BLaER1 (cell line): ENCODE measurements at regions not wholly inside any gene's neighbourhood (a gene's known extent, or its start where the extent isn't known, plus 50 kb on each side); places are given as distances from the start of the nearest gene placed in this dataset.

ENCODE experiments used
- H3K27ac ChIP-seq: shearing (Covaris generic); formaldehyde crosslinking; 2 replicates; pipeline ENCODE4 v1.8.1; 2022
- H3K27me3 ChIP-seq: shearing (Covaris generic); formaldehyde crosslinking; 2 replicates; pipeline ENCODE4 v1.8.1; 2022
- H3K36me3 ChIP-seq: shearing (Covaris generic); formaldehyde crosslinking; 2 replicates; pipeline ENCODE4 v1.8.1; 2022
- H3K4me1 ChIP-seq: shearing (Covaris generic); formaldehyde crosslinking; 2 replicates; pipeline ENCODE4 v1.8.1; 2022
- H3K4me2 ChIP-seq: shearing (Covaris generic); formaldehyde crosslinking; 2 replicates; pipeline ENCODE4 v1.8.1; 2022
- H3K4me3 ChIP-seq: shearing (Covaris generic); formaldehyde crosslinking; 2 replicates; pipeline ENCODE4 v1.8.1; 2022
- H3K9ac ChIP-seq: shearing (Covaris generic); formaldehyde crosslinking; 2 replicates; pipeline ENCODE4 v1.8.1; 2022
- H3K9me3 ChIP-seq: shearing (Covaris generic); formaldehyde crosslinking; 2 replicates; pipeline ENCODE4 v1.8.1; 2022
- H4K20me1 ChIP-seq: shearing (Covaris generic); formaldehyde crosslinking; 2 replicates; pipeline ENCODE4 v1.8.1; 2022
- Cebpa-rat ChIP-seq: shearing (Covaris generic); IDR thresholded peaks from 2 replicates; pipeline ENCODE4 v1.8.1; 2022

GRCh38 chr4:144499777-144500176 lies 146.2 kb upstream of the HHIP start:
- no peak overlapping the region for H3K9ac ChIP-seq
- H3K4me2 ChIP-seq: no peak overlapping the region
- no peaks in the 10 kb centered on the region for H3K27me3 ChIP-seq
- TF ChIP-seq Cebpa-rat: no peak
- H3K36me3 ChIP-seq: no peaks in the 10 kb centered on the region
- no peak overlapping the region for H3K27ac ChIP-seq
- H3K4me1 ChIP-seq: peaks cover 20% of the 10 kb centered on the region
- H4K20me1 ChIP-seq: no peaks in the 10 kb centered on the region
- H3K9me3 ChIP-seq: peaks cover 5% of the 10 kb centered on the region; the same call in 1 of the 2 replicates
- H3K4me3 ChIP-seq: no peak overlapping the region

- no peaks in the 10 kb centered on the region for H3K27me3 ChIP-seq
- H4K20me1 ChIP-seq: no peaks in the 10 kb centered on the region
- peaks cover 5% of the 10 kb centered on the region; the same call in 1 of the 2 replicates for H3K9me3 ChIP-seq
- H3K36me3 ChIP-seq: no peaks in the 10 kb centered on the region
- no peak for TF ChIP-seq Cebpa-rat
- no peak overlapping the region for H3K27ac ChIP-seq
- peaks cover 24% of the 10 kb centered on the region for H3K4me1 ChIP-seq
- peak overlapping the region; percentile 33 for H3K4me2 ChIP-seq
- no peak overlapping the region for H3K9ac ChIP-seq
- H3K4me3 ChIP-seq: no peak overlapping the region
Observed at GRCh38 chr4:144501231-144501780, 144.7 kb upstream of the HHIP start.

GRCh38 chr4:144504883-144505282 lies 141.1 kb upstream of the HHIP start:
- H3K27me3 ChIP-seq: no peaks in the 10 kb centered on the region
- no peak overlapping the region for H3K4me3 ChIP-seq
- no peak overlapping the region for H3K9ac ChIP-seq
- no peak for TF ChIP-seq Cebpa-rat
- H3K4me1 ChIP-seq: peaks cover 24% of the 10 kb centered on the region
- H3K27ac ChIP-seq: no peak overlapping the region
- no peaks in the 10 kb centered on the region for H4K20me1 ChIP-seq
- no peak overlapping the region for H3K4me2 ChIP-seq
- H3K9me3 ChIP-seq: peaks cover 5% of the 10 kb centered on the region; the same call in 1 of the 2 replicates
- no peaks in the 10 kb centered on the region for H3K36me3 ChIP-seq

GRCh38 chr4:144507311-144508101 lies 138.4 kb upstream of the HHIP start:
- Histone ChIP-seq H3K4me1 (peaks cover 14% of the 10 kb centered on the region), H4K20me1 (no peaks in the 10 kb centered on the region), H3K27me3 (no peaks in the 10 kb centered on the region), H3K36me3 (no peaks in the 10 kb centered on the region), H3K27ac (no peak overlapping the region), H3K9ac (no peak overlapping the region), H3K4me3 (no peak overlapping the region), H3K4me2 (no peak overlapping the region), H3K9me3 (no peaks in the 10 kb centered on the region)
- TF ChIP-seq Cebpa-rat: no peak

- no peaks in the 10 kb centered on the region for H3K9me3 ChIP-seq
- no peak overlapping the region for H3K27ac ChIP-seq
- no peaks in the 10 kb centered on the region for H3K27me3 ChIP-seq
- H4K20me1 ChIP-seq: no peaks in the 10 kb centered on the region
- H3K4me1 ChIP-seq: peaks cover 5% of the 10 kb centered on the region; the same call in 1 of the 2 replicates
- H3K4me3 ChIP-seq: no peak overlapping the region
- no peak overlapping the region for H3K9ac ChIP-seq
- H3K36me3 ChIP-seq: no peaks in the 10 kb centered on the region
- no peak for TF ChIP-seq Cebpa-rat
- H3K4me2 ChIP-seq: no peak overlapping the region
Observed at GRCh38 chr4:144509088-144510015, 136.6 kb upstream of the HHIP start.

GRCh38 chr4:144514736-144515135 lies 131.2 kb upstream of the HHIP start:
- TF ChIP-seq Cebpa-rat: no peak
- Histone ChIP-seq H3K4me2 (no peak overlapping the region), H3K4me1 (no peaks in the 10 kb centered on the region), H3K27me3 (no peaks in the 10 kb centered on the region), H3K9ac (no peak overlapping the region), H3K27ac (no peak overlapping the region), H3K36me3 (no peaks in the 10 kb centered on the region), H3K4me3 (no peak overlapping the region), H3K9me3 (no peaks in the 10 kb centered on the region), H4K20me1 (no peaks in the 10 kb centered on the region)

GRCh38 chr4:144518181-144518895 lies 127.6 kb upstream of the HHIP start:
- Histone ChIP-seq H3K9ac (no peak overlapping the region), H3K9me3 (no peaks in the 10 kb centered on the region), H3K4me1 (no peaks in the 10 kb centered on the region), H3K27ac (no peak overlapping the region), H3K36me3 (no peaks in the 10 kb centered on the region), H3K4me3 (no peak overlapping the region), H3K4me2 (no peak overlapping the region), H4K20me1 (no peaks in the 10 kb centered on the region), H3K27me3 (no peaks in the 10 kb centered on the region)
- TF ChIP-seq Cebpa-rat: no peak

- Histone ChIP-seq H3K27me3 (no peaks in the 10 kb centered on the region), H3K4me1 (no peaks in the 10 kb centered on the region), H4K20me1 (no peaks in the 10 kb centered on the region), H3K4me2 (no peak overlapping the region), H3K27ac (no peak overlapping the region), H3K9me3 (no peaks in the 10 kb centered on the region), H3K9ac (no peak overlapping the region), H3K36me3 (no peaks in the 10 kb centered on the region), H3K4me3 (no peak overlapping the region)
- no peak for TF ChIP-seq Cebpa-rat
Observed at GRCh38 chr4:144531841-144532240, 114.1 kb upstream of the HHIP start.

GRCh38 chr4:144547678-144548298 lies 98.2 kb upstream of the HHIP start:
- Histone ChIP-seq H4K20me1 (no peaks in the 10 kb centered on the region), H3K36me3 (no peaks in the 10 kb centered on the region), H3K4me2 (no peak overlapping the region), H3K4me1 (no peaks in the 10 kb centered on the region), H3K27ac (no peak overlapping the region), H3K4me3 (no peak overlapping the region), H3K9ac (no peak overlapping the region), H3K27me3 (no peaks in the 10 kb centered on the region), H3K9me3 (peaks cover 7% of the 10 kb centered on the region)
- no peak for TF ChIP-seq Cebpa-rat
